ENCODE measurements at regions not wholly inside any gene's neighbourhood (a gene's known extent, or its start where the extent isn't known, plus 50 kb on each side); places are given as distances from the start of the nearest gene placed in this dataset.

- TF ChIP-seq, protein P1, sequence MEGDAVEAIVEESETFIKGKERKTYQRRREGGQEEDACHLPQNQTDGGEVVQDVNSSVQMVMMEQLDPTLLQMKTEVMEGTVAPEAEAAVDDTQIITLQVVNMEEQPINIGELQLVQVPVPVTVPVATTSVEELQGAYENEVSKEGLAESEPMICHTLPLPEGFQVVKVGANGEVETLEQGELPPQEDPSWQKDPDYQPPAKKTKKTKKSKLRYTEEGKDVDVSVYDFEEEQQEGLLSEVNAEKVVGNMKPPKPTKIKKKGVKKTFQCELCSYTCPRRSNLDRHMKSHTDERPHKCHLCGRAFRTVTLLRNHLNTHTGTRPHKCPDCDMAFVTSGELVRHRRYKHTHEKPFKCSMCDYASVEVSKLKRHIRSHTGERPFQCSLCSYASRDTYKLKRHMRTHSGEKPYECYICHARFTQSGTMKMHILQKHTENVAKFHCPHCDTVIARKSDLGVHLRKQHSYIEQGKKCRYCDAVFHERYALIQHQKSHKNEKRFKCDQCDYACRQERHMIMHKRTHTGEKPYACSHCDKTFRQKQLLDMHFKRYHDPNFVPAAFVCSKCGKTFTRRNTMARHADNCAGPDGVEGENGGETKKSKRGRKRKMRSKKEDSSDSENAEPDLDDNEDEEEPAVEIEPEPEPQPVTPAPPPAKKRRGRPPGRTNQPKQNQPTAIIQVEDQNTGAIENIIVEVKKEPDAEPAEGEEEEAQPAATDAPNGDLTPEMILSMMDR (IDR thresholded peaks at IDR 0.05): no peak
- no peak for TF ChIP-seq ZFX (IDR thresholded peaks at IDR 0.05; ENCODE audit: borderline replicate concordance)
Observed at GRCh38 chr6:147958683-147959082, 384.0 kb upstream of the SASH1 start.
